ENCODE measurements at regions not wholly inside any gene's neighbourhood (a gene's known extent, or its start where the extent isn't known, plus 50 kb on each side); places are given as distances from the start of the nearest gene placed in this dataset.

DNA sequence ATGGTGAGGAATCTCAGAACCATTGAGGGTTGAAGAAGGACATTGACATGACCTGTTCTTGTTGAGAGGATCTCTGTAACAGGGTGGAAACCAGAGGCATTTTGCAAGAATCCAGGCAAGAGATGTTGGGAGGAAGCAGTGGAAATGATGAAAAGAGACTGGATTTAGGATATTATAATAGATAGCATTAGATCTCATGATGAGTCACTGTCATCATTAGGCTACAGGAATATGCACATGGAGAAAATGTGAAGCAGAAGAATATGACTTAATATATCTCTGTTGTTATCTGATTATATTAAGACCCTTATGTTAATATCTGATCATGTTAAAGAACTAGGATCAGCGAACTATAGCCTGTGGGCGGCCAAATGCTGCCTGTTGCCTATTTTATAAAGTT lies 393.0 kb upstream of the MTPN start:
- Histone ChIP-seq H3K4me3 (ENCODE audit: low read depth, low read length) (no peak overlapping the region), H3K36me3 (ENCODE audit: control insufficient read depth, insufficient read depth, low read length) (no peaks in the 10 kb centered on the region), H3K4me1 (ENCODE audit: control insufficient read depth, insufficient read depth, low read length) (no peaks in the 10 kb centered on the region), H3K9me3 (ENCODE audit: control insufficient read depth, insufficient read depth, low read depth, low read length) (no peaks in the 10 kb centered on the region), H3K27ac (ENCODE audit: low read depth, low read length) (no peak overlapping the region), H3K27me3 (ENCODE audit: control insufficient read depth, insufficient read depth, low read length) (no peaks in the 10 kb centered on the region), H3K9ac (ENCODE audit: low read length) (no peak overlapping the region)

- no peaks in the 10 kb centered on the region for H3K36me3 ChIP-seq (ENCODE audit: control insufficient read depth, insufficient read depth, low read length)
- H3K9ac ChIP-seq (ENCODE audit: low read length): no peak overlapping the region
- H3K27ac ChIP-seq (ENCODE audit: low read depth, low read length): no peak overlapping the region
- no peaks in the 10 kb centered on the region for H3K27me3 ChIP-seq (ENCODE audit: control insufficient read depth, insufficient read depth, low read length)
- no peaks in the 10 kb centered on the region for H3K9me3 ChIP-seq (ENCODE audit: control insufficient read depth, insufficient read depth, low read depth, low read length)
- H3K4me3 ChIP-seq (ENCODE audit: low read depth, low read length): no peak overlapping the region
- no peaks in the 10 kb centered on the region for H3K4me1 ChIP-seq (ENCODE audit: control insufficient read depth, insufficient read depth, low read length)
Measured at GRCh38 chr7:136369225-136369624, 392.1 kb upstream of the MTPN start.

DNA sequence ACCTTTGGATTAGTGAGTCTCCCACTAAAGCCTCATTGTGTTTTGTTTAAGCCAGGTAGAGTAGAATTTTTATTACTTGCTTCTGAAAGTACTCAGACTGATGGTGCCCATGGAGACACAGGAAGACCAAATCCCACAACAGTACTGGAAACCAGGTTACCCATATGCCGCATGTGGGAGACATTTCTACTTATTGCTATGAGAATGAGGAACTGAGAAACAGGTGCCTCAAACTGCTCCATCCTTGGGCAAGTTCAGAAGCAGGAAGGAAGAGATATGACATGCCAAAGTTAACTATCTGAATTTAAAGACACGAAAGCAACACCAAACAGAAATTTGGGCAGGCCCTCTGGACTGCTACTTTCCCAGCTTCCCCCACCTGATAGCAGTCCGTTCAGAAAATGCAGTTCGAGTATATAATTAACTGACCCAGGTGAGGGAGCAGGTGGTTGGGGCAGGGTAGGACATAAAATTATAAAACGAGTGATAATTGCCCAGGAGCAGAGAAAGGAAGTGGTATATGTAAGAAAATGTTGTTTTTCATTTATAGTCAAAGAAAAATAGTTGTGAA lies 382.3 kb upstream of the MTPN start:
- Histone ChIP-seq H3K27ac (ENCODE audit: low read depth, low read length) (no peak overlapping the region), H3K9ac (ENCODE audit: low read length) (no peak overlapping the region), H3K36me3 (ENCODE audit: control insufficient read depth, insufficient read depth, low read length) (no peaks in the 10 kb centered on the region), H3K4me3 (ENCODE audit: low read depth, low read length) (no peak overlapping the region), H3K4me1 (ENCODE audit: control insufficient read depth, insufficient read depth, low read length) (no peaks in the 10 kb centered on the region), H3K27me3 (ENCODE audit: control insufficient read depth, insufficient read depth, low read length) (no peaks in the 10 kb centered on the region), H3K9me3 (ENCODE audit: control insufficient read depth, insufficient read depth, low read depth, low read length) (no peaks in the 10 kb centered on the region)

DNA sequence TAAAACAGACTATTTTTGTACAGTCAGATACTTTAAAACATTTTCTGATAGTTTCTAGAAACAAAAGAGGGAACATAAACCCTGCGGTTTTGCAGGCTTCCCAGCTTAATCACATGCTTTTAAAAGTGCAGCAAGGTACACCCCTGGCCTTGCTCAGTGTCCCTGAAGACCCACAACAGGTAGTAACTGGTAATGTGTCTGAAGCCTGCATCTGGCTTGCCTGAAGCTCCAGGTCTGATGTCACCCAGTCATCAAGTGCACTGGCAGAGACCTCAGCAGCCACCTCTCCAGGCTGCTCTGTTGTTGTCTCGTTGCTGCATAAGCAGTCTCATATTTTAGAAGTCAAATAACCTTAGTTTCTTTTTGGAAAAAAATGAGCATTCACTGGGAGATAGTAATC lies 376.1 kb upstream of the MTPN start:
- H3K9me3 ChIP-seq (ENCODE audit: control insufficient read depth, insufficient read depth, low read depth, low read length): no peaks in the 10 kb centered on the region
- H3K36me3 ChIP-seq (ENCODE audit: control insufficient read depth, insufficient read depth, low read length): no peaks in the 10 kb centered on the region
- no peak overlapping the region for H3K4me3 ChIP-seq (ENCODE audit: low read depth, low read length)
- H3K27me3 ChIP-seq (ENCODE audit: control insufficient read depth, insufficient read depth, low read length): no peaks in the 10 kb centered on the region
- H3K4me1 ChIP-seq (ENCODE audit: control insufficient read depth, insufficient read depth, low read length): no peaks in the 10 kb centered on the region
- H3K9ac ChIP-seq (ENCODE audit: low read length): no peak overlapping the region
- H3K27ac ChIP-seq (ENCODE audit: low read depth, low read length): no peak overlapping the region

DNA sequence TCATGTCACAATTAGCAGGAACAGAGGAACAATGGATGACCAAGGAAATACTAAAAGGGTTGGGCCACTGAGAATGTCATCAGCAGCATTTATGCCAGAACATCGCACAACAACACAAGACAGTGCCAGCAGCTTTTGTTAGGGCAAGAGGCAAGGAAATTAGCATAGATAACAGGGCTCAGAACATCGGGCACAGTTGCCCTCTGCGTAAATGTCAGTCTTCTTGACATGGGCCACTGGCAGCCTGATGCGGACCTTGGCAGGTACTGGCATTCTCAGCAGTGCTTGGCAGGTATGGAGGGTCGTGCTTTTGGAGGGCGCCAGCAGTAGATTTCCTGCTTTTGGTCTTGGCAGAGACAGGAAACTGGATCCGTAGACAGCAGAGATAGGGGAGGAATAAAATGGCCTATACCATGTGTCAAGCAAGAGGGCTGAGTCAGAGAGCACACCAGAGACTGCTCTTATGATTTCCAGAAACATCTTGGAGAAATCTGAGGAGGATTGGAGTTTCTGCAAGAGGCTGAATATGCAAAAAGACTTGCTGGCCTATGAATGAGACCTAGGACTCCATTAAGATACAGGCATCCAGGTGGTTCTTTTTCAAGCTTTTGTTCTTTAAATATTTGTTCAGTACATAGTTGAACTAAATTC lies 371.5 kb upstream of the MTPN start:
- Histone ChIP-seq H3K4me3 (ENCODE audit: low read depth, low read length) (no peak overlapping the region), H3K4me1 (ENCODE audit: control insufficient read depth, insufficient read depth, low read length) (no peaks in the 10 kb centered on the region), H3K9me3 (ENCODE audit: control insufficient read depth, insufficient read depth, low read depth, low read length) (no peaks in the 10 kb centered on the region), H3K36me3 (ENCODE audit: control insufficient read depth, insufficient read depth, low read length) (no peaks in the 10 kb centered on the region), H3K27ac (ENCODE audit: low read depth, low read length) (no peak overlapping the region), H3K27me3 (ENCODE audit: control insufficient read depth, insufficient read depth, low read length) (no peaks in the 10 kb centered on the region), H3K9ac (ENCODE audit: low read length) (no peak overlapping the region)

DNA sequence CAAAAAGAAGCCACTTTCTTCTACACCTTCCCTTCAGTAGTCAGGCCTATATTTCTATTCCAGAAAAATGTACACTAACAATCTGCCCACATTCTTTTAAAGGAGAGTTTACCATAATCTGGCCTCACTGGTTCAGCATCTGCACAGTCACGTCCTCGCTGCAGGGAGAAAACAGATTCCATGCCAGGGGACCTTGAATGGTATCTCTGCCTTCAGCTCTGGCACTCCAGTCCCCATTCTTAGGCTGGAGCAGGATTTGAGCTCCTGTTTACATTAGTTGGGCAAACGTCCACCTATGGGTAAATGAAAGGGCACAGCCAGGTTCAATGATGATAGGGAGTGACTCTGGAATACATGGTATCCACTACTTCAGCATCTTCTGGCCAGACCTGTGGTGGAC lies 371.0 kb upstream of the MTPN start:
- Histone ChIP-seq H3K4me3 (ENCODE audit: low read depth, low read length) (no peak overlapping the region), H3K9me3 (ENCODE audit: control insufficient read depth, insufficient read depth, low read depth, low read length) (no peaks in the 10 kb centered on the region), H3K4me1 (ENCODE audit: control insufficient read depth, insufficient read depth, low read length) (no peaks in the 10 kb centered on the region), H3K27me3 (ENCODE audit: control insufficient read depth, insufficient read depth, low read length) (no peaks in the 10 kb centered on the region), H3K36me3 (ENCODE audit: control insufficient read depth, insufficient read depth, low read length) (no peaks in the 10 kb centered on the region), H3K27ac (ENCODE audit: low read depth, low read length) (no peak overlapping the region), H3K9ac (ENCODE audit: low read length) (no peak overlapping the region)

DNA sequence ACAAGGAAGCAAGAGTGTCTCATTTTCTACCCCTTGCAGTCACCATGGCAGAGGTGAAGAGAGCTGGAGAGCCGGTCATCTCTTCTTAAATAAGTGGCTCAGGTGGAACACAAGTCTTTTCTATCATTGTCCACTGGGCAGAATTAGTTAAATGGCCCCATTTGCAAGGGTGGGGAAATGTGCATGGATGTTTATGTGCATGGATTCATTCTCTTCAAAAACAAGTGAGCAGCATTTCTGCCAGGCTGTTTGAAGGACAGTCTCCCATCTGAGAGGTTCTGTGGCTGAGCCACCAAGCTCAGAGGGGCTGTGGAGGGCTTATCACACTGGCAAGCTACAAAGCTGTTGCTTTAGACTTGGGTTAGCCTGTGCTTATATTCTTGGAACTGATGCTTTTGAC lies 370.3 kb upstream of the MTPN start:
- no peaks in the 10 kb centered on the region for H3K4me1 ChIP-seq (ENCODE audit: control insufficient read depth, insufficient read depth, low read length)
- no peak overlapping the region for H3K4me3 ChIP-seq (ENCODE audit: low read depth, low read length)
- H3K27me3 ChIP-seq (ENCODE audit: control insufficient read depth, insufficient read depth, low read length): no peaks in the 10 kb centered on the region
- no peak overlapping the region for H3K27ac ChIP-seq (ENCODE audit: low read depth, low read length)
- H3K9ac ChIP-seq (ENCODE audit: low read length): no peak overlapping the region
- no peaks in the 10 kb centered on the region for H3K9me3 ChIP-seq (ENCODE audit: control insufficient read depth, insufficient read depth, low read depth, low read length)
- no peaks in the 10 kb centered on the region for H3K36me3 ChIP-seq (ENCODE audit: control insufficient read depth, insufficient read depth, low read length)

GRCh38 chr7:136342251-136342650 lies 365.1 kb upstream of the MTPN start:
- H3K27me3 ChIP-seq (ENCODE audit: control insufficient read depth, insufficient read depth, low read length): no peaks in the 10 kb centered on the region
- no peaks in the 10 kb centered on the region for H3K36me3 ChIP-seq (ENCODE audit: control insufficient read depth, insufficient read depth, low read length)
- no peaks in the 10 kb centered on the region for H3K9me3 ChIP-seq (ENCODE audit: control insufficient read depth, insufficient read depth, low read depth, low read length)
- H3K4me3 ChIP-seq (ENCODE audit: low read depth, low read length): no peak overlapping the region
- H3K27ac ChIP-seq (ENCODE audit: low read depth, low read length): no peak overlapping the region
- no peak overlapping the region for H3K9ac ChIP-seq (ENCODE audit: low read length)
- H3K4me1 ChIP-seq (ENCODE audit: control insufficient read depth, insufficient read depth, low read length): no peaks in the 10 kb centered on the region

DNA sequence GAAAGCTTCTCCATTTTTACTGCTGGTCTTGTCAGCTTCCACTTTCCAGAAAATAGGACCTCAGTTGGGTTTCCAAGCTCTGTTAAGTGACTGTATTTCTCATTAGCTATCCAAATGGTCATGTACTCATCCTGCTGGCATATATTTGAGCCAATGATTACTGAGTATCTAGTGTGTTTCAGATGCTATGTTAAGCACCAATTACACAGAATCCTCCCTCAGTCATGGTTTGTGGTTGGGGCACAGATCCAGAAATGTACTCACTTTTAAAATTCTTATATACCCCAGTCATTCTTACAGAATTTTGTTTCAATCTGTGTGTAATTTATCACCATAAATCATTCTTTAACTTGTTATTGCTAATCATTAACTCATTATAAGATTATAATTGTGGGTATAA lies 362.3 kb upstream of the MTPN start:
- H3K9me3 ChIP-seq (ENCODE audit: control insufficient read depth, insufficient read depth, low read depth, low read length): no peaks in the 10 kb centered on the region
- H3K27me3 ChIP-seq (ENCODE audit: control insufficient read depth, insufficient read depth, low read length): no peaks in the 10 kb centered on the region
- no peak overlapping the region for H3K9ac ChIP-seq (ENCODE audit: low read length)
- no peaks in the 10 kb centered on the region for H3K4me1 ChIP-seq (ENCODE audit: control insufficient read depth, insufficient read depth, low read length)
- no peaks in the 10 kb centered on the region for H3K36me3 ChIP-seq (ENCODE audit: control insufficient read depth, insufficient read depth, low read length)
- H3K27ac ChIP-seq (ENCODE audit: low read depth, low read length): no peak overlapping the region
- no peak overlapping the region for H3K4me3 ChIP-seq (ENCODE audit: low read depth, low read length)

GRCh38 chr7:136336932-136337331 lies 359.8 kb upstream of the MTPN start:
- H3K27me3 ChIP-seq (ENCODE audit: control insufficient read depth, insufficient read depth, low read length): no peaks in the 10 kb centered on the region
- H3K36me3 ChIP-seq (ENCODE audit: control insufficient read depth, insufficient read depth, low read length): no peaks in the 10 kb centered on the region
- H3K9me3 ChIP-seq (ENCODE audit: control insufficient read depth, insufficient read depth, low read depth, low read length): no peaks in the 10 kb centered on the region
- no peak overlapping the region for H3K9ac ChIP-seq (ENCODE audit: low read length)
- no peak overlapping the region for H3K4me3 ChIP-seq (ENCODE audit: low read depth, low read length)
- H3K27ac ChIP-seq (ENCODE audit: low read depth, low read length): no peak overlapping the region
- no peaks in the 10 kb centered on the region for H3K4me1 ChIP-seq (ENCODE audit: control insufficient read depth, insufficient read depth, low read length)

DNA sequence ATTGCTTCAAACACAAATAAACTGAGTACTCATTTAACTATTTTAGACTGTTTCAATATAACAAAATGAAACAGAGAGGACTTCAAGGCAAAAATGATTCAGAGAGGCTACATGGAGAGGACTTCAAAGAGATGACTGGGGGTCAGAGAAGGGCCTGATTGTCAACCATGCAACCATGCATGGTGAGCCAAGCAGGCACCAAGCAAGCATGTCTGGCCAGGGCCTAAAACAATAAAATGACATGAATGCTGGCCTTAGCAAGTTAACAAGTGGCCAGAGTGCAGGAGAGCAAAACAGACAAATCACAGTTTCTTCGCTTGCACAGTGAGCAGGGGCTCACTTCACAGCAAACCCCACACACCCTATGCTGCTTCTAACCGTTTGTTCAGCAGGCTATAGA lies 356.5 kb upstream of the MTPN start:
- H3K27me3 ChIP-seq (ENCODE audit: control insufficient read depth, insufficient read depth, low read length): no peaks in the 10 kb centered on the region
- no peak overlapping the region for H3K27ac ChIP-seq (ENCODE audit: low read depth, low read length)
- H3K9ac ChIP-seq (ENCODE audit: low read length): no peak overlapping the region
- H3K9me3 ChIP-seq (ENCODE audit: control insufficient read depth, insufficient read depth, low read depth, low read length): no peaks in the 10 kb centered on the region
- H3K4me1 ChIP-seq (ENCODE audit: control insufficient read depth, insufficient read depth, low read length): no peaks in the 10 kb centered on the region
- no peak overlapping the region for H3K4me3 ChIP-seq (ENCODE audit: low read depth, low read length)
- no peaks in the 10 kb centered on the region for H3K36me3 ChIP-seq (ENCODE audit: control insufficient read depth, insufficient read depth, low read length)
